Erythroblast (primary cell): ENCODE measurements at regions not wholly inside any gene's neighbourhood (a gene's known extent, or its start where the extent isn't known, plus 50 kb on each side); places are given as distances from the start of the nearest gene placed in this dataset.

Experiments
- GATA1 ChIP-seq: IDR thresholded peaks from 2 replicates; pipeline ENCODE4 v1.6.1; 2011; ENCODE audit warnings: low read depth, mild to moderate bottlenecking, control low read depth, low read length, moderate library complexity
- POLR2A ChIP-seq: IDR thresholded peaks from 2 replicates; pipeline ENCODE4 v1.6.1; 2011; ENCODE audit warnings: mild to moderate bottlenecking, low read length

DNA sequence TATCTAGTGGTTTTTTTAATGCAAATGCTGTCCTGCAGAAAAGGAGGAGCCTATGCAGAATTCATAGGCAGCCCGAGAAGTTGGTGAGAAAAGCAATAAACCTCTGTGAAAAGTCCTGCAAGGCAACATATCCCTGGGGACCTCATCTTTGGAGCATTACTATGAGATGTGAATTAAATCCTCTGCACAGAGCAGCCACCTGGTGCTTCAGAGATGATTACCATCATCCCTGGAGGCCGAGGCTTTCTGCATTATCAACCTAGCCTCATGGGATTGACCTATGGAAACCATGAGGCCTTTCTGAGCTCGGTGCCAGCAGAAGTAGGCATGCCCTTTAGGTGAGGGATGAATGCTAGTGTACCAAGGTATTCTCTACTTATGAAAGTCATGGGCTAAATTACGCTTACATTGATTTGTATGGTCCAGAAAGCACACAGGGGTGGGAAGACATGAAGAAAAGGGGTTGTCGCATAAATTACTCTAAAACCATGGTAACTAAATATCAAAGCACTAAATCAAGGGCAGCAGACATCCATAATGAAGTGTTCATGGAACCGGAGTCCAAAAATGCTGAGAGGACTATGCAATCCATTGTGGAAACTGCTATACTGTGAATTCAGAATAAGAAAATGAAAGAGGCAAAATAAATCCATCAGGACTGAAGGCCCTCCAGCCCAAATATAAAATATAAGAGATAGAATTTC, 623.5 kb upstream of the DDX18 start:
- no peak for TF ChIP-seq POLR2A
- TF ChIP-seq GATA1: no peak
